ENCODE measurements at regions not wholly inside any gene's neighbourhood (a gene's known extent, or its start where the extent isn't known, plus 50 kb on each side); places are given as distances from the start of the nearest gene placed in this dataset.

DNA sequence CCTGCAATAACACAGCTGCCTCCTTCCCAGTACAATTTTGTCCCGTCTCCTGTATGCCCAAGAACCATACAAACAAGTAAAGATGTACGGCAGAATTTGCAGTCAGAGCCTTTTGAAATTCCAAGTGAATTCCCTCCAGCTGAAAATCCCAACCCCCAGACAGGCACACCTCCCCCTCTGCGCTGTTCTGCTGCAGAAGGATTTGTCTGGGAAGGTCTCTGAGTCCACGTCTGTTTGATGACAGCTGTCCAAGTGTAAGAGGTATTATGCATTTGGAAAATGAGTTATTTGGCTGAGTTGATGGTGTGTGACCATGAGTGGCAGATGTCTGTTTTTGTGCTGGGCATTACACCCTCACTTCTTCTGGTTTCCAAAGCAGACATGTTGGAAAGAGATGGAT, 104.9 kb upstream of the HS3ST4 start (continued):
- TF ChIP-seq, protein P1, sequence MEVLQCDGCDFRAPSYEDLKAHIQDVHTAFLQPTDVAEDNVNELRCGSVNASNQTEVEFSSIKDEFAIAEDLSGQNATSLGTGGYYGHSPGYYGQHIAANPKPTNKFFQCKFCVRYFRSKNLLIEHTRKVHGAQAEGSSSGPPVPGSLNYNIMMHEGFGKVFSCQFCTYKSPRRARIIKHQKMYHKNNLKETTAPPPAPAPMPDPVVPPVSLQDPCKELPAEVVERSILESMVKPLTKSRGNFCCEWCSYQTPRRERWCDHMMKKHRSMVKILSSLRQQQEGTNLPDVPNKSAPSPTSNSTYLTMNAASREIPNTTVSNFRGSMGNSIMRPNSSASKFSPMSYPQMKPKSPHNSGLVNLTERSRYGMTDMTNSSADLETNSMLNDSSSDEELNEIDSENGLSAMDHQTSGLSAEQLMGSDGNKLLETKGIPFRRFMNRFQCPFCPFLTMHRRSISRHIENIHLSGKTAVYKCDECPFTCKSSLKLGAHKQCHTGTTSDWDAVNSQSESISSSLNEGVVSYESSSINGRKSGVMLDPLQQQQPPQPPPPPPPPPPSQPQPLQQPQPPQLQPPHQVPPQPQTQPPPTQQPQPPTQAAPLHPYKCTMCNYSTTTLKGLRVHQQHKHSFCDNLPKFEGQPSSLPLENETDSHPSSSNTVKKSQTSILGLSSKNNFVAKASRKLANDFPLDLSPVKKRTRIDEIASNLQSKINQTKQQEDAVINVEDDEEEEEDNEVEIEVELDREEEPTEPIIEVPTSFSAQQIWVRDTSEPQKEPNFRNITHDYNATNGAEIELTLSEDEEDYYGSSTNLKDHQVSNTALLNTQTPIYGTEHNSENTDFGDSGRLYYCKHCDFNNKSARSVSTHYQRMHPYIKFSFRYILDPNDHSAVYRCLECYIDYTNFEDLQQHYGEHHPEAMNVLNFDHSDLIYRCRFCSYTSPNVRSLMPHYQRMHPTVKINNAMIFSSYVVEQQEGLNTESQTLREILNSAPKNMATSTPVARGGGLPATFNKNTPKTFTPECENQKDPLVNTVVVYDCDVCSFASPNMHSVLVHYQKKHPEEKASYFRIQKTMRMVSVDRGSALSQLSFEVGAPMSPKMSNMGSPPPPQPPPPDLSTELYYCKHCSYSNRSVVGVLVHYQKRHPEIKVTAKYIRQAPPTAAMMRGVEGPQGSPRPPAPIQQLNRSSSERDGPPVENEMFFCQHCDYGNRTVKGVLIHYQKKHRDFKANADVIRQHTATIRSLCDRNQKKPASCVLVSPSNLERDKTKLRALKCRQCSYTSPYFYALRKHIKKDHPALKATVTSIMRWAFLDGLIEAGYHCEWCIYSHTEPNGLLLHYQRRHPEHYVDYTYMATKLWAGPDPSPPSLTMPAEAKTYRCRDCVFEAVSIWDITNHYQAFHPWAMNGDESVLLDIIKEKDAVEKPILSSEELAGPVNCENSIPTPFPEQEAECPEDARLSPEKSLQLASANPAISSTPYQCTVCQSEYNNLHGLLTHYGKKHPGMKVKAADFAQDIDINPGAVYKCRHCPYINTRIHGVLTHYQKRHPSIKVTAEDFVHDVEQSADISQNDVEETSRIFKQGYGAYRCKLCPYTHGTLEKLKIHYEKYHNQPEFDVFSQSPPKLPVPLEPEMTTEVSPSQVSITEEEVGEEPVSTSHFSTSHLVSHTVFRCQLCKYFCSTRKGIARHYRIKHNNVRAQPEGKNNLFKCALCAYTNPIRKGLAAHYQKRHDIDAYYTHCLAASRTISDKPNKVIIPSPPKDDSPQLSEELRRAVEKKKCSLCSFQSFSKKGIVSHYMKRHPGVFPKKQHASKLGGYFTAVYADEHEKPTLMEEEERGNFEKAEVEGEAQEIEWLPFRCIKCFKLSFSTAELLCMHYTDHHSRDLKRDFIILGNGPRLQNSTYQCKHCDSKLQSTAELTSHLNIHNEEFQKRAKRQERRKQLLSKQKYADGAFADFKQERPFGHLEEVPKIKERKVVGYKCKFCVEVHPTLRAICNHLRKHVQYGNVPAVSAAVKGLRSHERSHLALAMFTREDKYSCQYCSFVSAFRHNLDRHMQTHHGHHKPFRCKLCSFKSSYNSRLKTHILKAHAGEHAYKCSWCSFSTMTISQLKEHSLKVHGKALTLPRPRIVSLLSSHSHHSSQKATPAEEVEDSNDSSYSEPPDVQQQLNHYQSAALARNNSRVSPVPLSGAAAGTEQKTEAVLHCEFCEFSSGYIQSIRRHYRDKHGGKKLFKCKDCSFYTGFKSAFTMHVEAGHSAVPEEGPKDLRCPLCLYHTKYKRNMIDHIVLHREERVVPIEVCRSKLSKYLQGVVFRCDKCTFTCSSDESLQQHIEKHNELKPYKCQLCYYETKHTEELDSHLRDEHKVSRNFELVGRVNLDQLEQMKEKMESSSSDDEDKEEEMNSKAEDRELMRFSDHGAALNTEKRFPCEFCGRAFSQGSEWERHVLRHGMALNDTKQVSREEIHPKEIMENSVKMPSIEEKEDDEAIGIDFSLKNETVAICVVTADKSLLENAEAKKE (CRISPR knock-in tag; IDR thresholded peaks at IDR 0.05): no peak
- TF ChIP-seq, protein P2, sequence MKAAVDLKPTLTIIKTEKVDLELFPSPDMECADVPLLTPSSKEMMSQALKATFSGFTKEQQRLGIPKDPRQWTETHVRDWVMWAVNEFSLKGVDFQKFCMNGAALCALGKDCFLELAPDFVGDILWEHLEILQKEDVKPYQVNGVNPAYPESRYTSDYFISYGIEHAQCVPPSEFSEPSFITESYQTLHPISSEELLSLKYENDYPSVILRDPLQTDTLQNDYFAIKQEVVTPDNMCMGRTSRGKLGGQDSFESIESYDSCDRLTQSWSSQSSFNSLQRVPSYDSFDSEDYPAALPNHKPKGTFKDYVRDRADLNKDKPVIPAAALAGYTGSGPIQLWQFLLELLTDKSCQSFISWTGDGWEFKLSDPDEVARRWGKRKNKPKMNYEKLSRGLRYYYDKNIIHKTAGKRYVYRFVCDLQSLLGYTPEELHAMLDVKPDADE (IDR thresholded peaks at IDR 0.05): no peak

DNA sequence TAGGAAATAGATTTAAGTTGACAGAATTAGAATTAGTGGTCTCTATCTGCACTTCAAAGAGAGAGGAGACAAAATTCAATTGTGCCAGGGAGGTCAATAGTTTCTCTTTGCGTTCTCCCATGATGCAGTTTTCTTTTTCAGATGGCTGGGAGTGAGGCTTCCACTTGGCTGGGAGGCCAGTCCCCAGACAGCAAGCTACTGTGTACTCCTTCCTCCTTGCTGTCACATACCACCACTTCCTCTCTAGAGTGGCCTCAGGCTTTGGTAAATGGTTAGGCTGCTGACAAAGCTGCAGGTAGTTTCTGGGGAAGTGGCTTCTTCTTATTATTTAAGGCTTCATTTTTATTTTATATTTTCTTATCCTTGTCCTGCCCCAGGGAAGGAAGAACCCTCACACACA, 106.2 kb upstream of the HS3ST4 start:
- H3K9me2 ChIP-seq (ENCODE audit: insufficient read depth): no peaks in the 10 kb centered on the region
- H3K4me1 Mint-ChIP-seq: peaks cover 3% of the 10 kb centered on the region; the same call in 2 of the 3 replicates
- H3F3A ChIP-seq (replicated peaks; ENCODE audit: low read depth): no peaks in the 10 kb centered on the region
- ATAC-seq: no peak
- H3K36me3 Mint-ChIP-seq (ENCODE audit: low read depth): peaks cover 20% of the 10 kb centered on the region; the same call in 2 of the 3 replicates
- H3K4me2 ChIP-seq: no peak overlapping the region
- no peaks in the 10 kb centered on the region for H3K79me2 ChIP-seq (replicated peaks; ENCODE audit: insufficient read depth)
- H3K27ac ChIP-seq (ENCODE audit: low read depth): no peak overlapping the region
- H3K4me3 Mint-ChIP-seq: no peak overlapping the region
- no peaks in the 10 kb centered on the region for H4K20me1 ChIP-seq (replicated peaks; ENCODE audit: insufficient read depth)
- H3K27ac Mint-ChIP-seq: no peak overlapping the region
- no peak overlapping the region for H3K4me3 ChIP-seq
- H3K27me3 ChIP-seq (ENCODE audit: insufficient read depth): no peaks in the 10 kb centered on the region
- H3K9me3 Mint-ChIP-seq: peaks cover 81% of the 10 kb centered on the region
- no peaks in the 10 kb centered on the region for H3K27me3 Mint-ChIP-seq (ENCODE audit: insufficient read depth, low read depth, poor library complexity)
- H2AFZ ChIP-seq: no peak overlapping the region
- H3K36me3 ChIP-seq (ENCODE audit: insufficient read depth): no peaks in the 10 kb centered on the region
- no peaks in the 10 kb centered on the region for H3K4me1 ChIP-seq (ENCODE audit: insufficient read depth)
- no peak for DNase-seq (ENCODE audit: low spot score)
- no peak for TF ChIP-seq POLR2AphosphoS5 (IDR thresholded peaks at IDR 0.05; ENCODE audit: low read depth)
- TF ChIP-seq, protein P3, sequence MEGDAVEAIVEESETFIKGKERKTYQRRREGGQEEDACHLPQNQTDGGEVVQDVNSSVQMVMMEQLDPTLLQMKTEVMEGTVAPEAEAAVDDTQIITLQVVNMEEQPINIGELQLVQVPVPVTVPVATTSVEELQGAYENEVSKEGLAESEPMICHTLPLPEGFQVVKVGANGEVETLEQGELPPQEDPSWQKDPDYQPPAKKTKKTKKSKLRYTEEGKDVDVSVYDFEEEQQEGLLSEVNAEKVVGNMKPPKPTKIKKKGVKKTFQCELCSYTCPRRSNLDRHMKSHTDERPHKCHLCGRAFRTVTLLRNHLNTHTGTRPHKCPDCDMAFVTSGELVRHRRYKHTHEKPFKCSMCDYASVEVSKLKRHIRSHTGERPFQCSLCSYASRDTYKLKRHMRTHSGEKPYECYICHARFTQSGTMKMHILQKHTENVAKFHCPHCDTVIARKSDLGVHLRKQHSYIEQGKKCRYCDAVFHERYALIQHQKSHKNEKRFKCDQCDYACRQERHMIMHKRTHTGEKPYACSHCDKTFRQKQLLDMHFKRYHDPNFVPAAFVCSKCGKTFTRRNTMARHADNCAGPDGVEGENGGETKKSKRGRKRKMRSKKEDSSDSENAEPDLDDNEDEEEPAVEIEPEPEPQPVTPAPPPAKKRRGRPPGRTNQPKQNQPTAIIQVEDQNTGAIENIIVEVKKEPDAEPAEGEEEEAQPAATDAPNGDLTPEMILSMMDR (conservative IDR thresholded peaks at IDR 0.05; ENCODE audit: low read depth in 2 of 2): no peak
- TF ChIP-seq ZNF114 (CRISPR knock-in tag; IDR thresholded peaks at IDR 0.05): no peak
- TF ChIP-seq EZH2 (IDR thresholded peaks at IDR 0.05; ENCODE audit: low read depth, unreplicated experiment): no peak
- no peak for TF ChIP-seq JUNB (IDR thresholded peaks at IDR 0.05; ENCODE audit: unreplicated experiment)
- no peak for TF ChIP-seq STAT1 (IDR thresholded peaks at IDR 0.05; ENCODE audit: unreplicated experiment)
- TF ChIP-seq, protein P4, sequence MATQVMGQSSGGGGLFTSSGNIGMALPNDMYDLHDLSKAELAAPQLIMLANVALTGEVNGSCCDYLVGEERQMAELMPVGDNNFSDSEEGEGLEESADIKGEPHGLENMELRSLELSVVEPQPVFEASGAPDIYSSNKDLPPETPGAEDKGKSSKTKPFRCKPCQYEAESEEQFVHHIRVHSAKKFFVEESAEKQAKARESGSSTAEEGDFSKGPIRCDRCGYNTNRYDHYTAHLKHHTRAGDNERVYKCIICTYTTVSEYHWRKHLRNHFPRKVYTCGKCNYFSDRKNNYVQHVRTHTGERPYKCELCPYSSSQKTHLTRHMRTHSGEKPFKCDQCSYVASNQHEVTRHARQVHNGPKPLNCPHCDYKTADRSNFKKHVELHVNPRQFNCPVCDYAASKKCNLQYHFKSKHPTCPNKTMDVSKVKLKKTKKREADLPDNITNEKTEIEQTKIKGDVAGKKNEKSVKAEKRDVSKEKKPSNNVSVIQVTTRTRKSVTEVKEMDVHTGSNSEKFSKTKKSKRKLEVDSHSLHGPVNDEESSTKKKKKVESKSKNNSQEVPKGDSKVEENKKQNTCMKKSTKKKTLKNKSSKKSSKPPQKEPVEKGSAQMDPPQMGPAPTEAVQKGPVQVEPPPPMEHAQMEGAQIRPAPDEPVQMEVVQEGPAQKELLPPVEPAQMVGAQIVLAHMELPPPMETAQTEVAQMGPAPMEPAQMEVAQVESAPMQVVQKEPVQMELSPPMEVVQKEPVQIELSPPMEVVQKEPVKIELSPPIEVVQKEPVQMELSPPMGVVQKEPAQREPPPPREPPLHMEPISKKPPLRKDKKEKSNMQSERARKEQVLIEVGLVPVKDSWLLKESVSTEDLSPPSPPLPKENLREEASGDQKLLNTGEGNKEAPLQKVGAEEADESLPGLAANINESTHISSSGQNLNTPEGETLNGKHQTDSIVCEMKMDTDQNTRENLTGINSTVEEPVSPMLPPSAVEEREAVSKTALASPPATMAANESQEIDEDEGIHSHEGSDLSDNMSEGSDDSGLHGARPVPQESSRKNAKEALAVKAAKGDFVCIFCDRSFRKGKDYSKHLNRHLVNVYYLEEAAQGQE (IDR thresholded peaks at IDR 0.05; ENCODE audit: unreplicated experiment): no peak
- TF ChIP-seq CREB1 (CRISPR knock-in tag; IDR thresholded peaks at IDR 0.05; ENCODE audit: low read depth): no peak
- TF ChIP-seq EZH2phosphoT487 (IDR thresholded peaks at IDR 0.05; ENCODE audit: unreplicated experiment): no peak
- TF ChIP-seq, protein P2 (IDR thresholded peaks at IDR 0.05): no peak

All from GM23338 (cell line).